Frontal cortex (tissue), 3 donors: ENCODE measurements at regions not wholly inside any gene's neighbourhood (a gene's known extent, or its start where the extent isn't known, plus 50 kb on each side); places are given as distances from the start of the nearest gene placed in this dataset.
A peak's percentile ranks its signal among the peaks of the same experiment; 100 is the strongest.
"Not testable (repeated sequence)": the region's sequence is repeated elsewhere in the genome, so short reads cannot be mapped to it uniquely, and the experiment has no call there.

Source experiments
- DNase-seq, 2 donors: peaks; one replicate each; pipeline ENCODE4 v3.0.0; 2012; ENCODE audit warnings: low spot score in 2 of 2
- FAIRE-seq: peaks from 2 replicates; lab custom pipeline; 2012; peaks lifted over from hg19 to GRCh38; lab: Jason Lieb, UNC
- donor health status: control.
- donor health status: control.
- donor health status: control.

DNA sequence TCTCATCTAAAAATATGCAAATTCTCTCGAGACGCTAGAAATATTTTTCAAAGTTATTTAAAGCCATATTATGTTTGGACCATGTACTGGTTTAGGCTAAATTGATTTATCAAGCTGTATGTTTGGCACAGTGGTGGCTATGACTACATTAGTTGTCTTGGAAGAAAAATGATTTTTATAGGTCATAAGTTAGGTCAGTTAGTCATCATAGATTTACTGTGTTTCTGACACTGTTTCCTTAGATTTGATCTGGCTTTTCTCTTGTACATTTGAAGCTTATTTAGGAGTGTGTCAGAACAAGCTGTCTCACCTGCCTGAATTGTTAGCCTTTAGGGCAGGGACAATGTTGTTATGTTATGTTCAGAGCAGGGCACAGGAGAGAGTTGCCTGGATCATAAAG lies 161.1 kb upstream of the FBXO33 start:
- DNase-seq (no peak), FAIRE-seq (no peak)

GRCh38 chr14:39592116-39592789 lies 160.0 kb upstream of the FBXO33 start:
- FAIRE-seq (no peak), DNase-seq (no peak)

- not testable (repeated sequence) for FAIRE-seq
Measured at GRCh38 chr14:39589882-39590281, 157.6 kb upstream of the FBXO33 start.

GRCh38 chr14:39582028-39582654 lies 149.9 kb upstream of the FBXO33 start:
- FAIRE-seq, result no peak
- DNase-seq, result no peak

More at GRCh38 chr14:39589882-39590281, 157.6 kb upstream of the FBXO33 start:
- DNase-seq, result not testable (repeated sequence)

- DNase-seq (no peak), FAIRE-seq (no peak)
Measured at GRCh38 chr14:39581474-39581873, 149.2 kb upstream of the FBXO33 start.

DNA sequence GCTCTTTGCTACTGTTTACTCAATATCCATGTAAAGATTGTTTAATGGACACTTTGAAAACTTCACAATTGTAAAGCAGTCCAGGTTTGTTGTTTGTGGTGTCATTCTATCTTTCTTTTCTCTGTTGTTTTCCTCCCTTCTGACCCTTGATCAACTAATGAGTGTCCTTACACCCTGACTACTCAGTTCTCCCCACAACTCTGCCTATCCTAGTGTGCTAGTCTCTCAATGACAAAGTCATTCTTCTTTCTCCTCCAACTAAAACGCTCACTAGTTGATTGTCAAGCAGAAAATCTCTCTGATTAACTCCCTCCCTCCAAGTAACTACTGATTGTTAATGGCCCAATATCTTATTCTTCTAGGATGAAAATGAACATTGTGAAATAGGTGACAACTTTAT lies 148.5 kb upstream of the FBXO33 start:
- no peak for DNase-seq
- no peak for FAIRE-seq

DNA sequence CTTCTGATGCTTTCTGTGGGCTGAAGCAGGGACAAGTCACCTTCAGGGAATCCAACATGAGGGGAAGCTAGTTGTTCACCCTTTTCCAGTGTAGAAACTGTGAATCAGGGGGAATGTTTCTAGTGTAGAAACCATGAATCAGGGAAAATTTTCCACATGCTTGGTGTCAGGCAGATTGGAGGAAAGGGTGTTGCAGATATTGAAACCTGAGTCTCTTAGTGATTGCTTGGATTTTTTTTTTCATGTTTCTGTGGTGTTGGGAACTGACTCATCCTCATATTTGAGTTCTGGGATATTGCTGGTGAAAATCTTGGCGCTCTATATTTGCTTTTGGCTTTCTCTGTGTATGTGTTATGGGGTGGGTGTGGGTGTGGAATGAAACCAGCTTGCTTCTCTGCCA lies 144.5 kb upstream of the FBXO33 start:
- no peak for DNase-seq
- FAIRE-seq, result no peak

- FAIRE-seq (no peak), DNase-seq (no peak)
Measured at GRCh38 chr14:39576258-39576657, 144.0 kb upstream of the FBXO33 start.

DNA sequence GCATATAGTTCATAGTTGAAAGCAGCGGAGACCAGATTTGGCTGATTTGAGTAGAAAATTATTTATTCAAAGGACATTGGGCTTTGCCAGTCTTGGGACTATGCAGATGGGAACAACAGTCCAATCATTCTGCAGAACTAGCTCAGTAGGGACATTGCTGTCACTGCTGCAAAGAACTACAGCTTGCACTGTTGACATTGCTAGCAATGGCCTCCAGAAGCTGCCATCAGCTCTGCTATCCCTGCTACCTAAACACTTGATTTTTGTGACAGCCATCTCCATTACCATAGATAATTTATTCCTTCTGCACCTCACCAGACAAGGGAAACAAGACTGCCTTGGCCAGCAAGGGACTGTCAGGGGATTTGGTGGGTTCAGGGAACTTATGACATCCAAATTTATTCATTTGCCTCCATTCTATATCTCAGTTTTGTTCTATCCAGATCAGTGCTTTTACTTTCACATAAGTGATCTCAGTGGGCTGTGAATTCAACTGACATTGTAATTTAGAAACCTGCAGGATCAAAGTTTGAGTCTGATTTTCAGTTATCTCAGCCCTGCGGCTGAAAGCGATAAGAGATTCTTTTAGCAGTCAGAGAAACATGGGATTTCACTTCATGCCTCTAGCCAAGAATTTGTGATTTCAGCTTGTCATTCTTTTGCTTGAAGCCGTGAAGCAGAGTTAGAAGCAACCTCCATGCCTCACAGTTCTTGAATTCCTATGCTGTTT lies 136.7 kb upstream of the FBXO33 start:
- FAIRE-seq, result no peak

DNA sequence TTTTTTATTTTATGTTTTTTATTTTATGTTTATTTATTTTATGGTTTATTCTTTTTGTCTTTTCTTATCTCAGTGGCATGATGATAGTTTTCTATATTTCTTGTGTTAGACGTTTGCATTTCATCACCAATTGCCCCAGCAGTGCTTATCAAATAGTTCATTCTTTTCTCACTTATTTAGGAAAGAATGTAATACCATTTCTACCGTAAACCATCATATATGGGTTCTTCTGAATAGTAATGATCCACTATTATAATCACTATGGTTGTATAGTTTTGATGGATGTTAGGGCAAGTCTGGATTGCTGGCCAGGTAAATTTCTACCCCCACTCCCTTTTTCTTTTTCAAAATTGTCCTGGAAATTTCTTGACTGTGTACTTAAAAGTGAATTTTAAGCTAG lies 134.6 kb upstream of the FBXO33 start:
- FAIRE-seq, result peak; percentile 92

More for the DNA sequence above, 136.7 kb upstream of the FBXO33 start:
- no peak for DNase-seq

GRCh38 chr14:39563361-39563760 lies 131.1 kb upstream of the FBXO33 start:
- DNase-seq (no peak), FAIRE-seq (no peak)

More for the DNA sequence above, 134.6 kb upstream of the FBXO33 start:
- DNase-seq, result no peak

DNA sequence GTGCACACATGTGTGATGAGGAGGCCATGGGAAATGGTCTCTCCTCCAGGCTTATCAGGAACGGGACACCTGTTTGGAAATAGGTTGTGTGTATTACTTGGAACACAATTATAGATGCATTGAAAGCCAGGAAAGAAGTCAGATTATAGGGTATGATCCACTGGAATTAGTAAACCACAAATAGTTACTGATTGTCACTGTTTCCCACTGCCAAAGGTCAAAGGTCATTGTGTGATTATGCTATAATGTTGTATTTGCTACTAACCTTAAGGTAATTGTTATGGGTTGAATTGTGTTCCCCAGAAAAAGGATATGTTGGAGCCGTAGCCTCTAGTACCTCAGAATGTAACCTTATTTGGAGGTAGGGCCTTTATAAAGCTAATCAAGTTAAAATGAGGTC lies 129.9 kb upstream of the FBXO33 start:
- DNase-seq, result no peak
- FAIRE-seq, result no peak

DNA sequence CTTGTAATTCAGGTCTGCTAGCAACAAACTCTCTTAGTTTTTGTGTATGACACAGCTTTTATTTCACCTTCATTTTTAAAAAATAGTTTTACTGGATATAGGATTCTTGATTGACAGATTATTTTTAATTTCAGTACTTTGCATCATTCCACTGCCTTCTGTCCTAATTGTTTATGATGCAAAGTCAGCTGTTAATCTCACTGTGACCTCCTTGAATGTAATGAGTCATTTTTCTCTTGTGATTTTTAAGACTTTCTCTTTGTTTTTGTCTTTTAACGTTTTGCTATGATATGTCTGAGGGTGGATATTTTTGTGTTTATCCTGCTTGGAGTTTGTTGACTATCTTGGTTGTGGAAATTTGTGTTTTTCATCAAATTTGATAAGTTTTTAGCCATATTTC lies 126.3 kb upstream of the FBXO33 start:
- FAIRE-seq, result no peak
- no peak for DNase-seq

- DNase-seq (no peak), FAIRE-seq (no peak)
Measured at GRCh38 chr14:39555749-39556148, 123.5 kb upstream of the FBXO33 start.

- FAIRE-seq (no peak), DNase-seq (no peak)
Measured at GRCh38 chr14:39554576-39554975, 122.3 kb upstream of the FBXO33 start.

- no peak for FAIRE-seq
- DNase-seq, result no peak
Measured at GRCh38 chr14:39548358-39548757, 116.1 kb upstream of the FBXO33 start.

DNA sequence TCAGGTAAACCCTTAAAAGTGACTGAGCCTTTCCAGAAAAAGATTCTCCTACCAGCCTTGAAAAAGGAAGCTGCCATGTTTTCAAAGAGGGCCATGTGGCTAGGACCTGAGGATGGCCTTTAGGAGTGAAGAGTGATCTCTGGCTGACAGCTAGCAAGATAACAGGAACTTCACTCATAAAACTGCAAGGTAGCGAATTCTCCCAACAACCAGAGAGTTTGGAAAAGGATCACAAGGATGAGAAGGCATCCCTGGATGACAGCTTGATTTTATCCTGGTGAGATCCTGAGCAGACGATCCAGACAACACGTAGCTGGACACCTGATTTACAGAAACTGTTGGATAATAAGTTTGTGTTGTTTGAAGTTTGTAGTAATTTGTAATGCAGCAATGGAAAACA lies 115.6 kb upstream of the FBXO33 start:
- DNase-seq, result no peak
- FAIRE-seq, result no peak

GRCh38 chr14:39505812-39506211 lies 73.6 kb upstream of the FBXO33 start:
- DNase-seq (no peak), FAIRE-seq (no peak)

- no peak for FAIRE-seq
- no peak for DNase-seq
Measured at GRCh38 chr14:39500253-39500652, 68.0 kb upstream of the FBXO33 start.

DNA sequence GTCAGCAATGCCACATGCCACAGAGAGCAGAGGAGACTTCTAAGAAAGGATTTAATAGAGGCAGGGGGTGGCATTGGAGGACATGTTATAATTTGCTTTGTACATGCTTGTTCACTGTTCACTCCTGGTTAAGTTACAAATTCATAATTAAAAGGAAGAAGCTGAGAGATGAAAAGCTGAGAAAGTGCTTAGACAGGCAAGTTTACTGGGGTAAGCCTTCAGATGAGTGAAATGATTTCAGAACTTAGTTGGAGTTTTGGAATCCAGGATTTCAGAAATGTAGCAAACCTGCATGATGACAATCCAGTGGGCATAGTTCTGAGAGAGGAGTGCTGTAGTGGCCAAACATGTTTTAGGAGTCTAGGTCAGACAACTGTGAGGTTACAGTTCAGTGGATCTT lies 67.3 kb upstream of the FBXO33 start:
- FAIRE-seq (no peak), DNase-seq (no peak)

DNA sequence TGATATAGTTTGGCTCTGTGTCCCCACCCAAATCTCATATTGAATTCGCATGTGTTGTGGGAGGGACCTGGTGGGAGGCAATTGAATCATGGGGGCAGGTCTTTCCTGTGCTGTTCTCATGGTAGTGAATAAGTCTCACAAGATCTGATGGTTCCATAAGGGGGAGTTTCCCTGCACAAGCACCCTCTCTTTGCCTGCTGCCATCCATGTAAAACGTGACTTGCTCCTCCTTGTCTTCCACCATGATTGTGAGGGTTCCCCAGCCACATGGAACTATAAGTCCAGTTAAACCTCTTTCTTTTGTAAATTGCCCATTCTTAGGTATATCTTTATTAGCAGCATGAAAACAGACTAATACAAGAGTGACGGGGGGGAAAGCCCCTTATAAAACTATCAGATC lies 65.4 kb upstream of the FBXO33 start:
- not testable (repeated sequence) for DNase-seq, FAIRE-seq
